Testis (tissue), 2 donors: ENCODE measurements at regions not wholly inside any gene's neighbourhood (a gene's known extent, or its start where the extent isn't known, plus 50 kb on each side); places are given as distances from the start of the nearest gene placed in this dataset.

Experiments used
- CTCF ChIP-seq, 3 experiments: fragments of 450-650 bp in 2 of 3; fragments of 200-600 bp in 1 of 3; sonication (generic) in 1 of 3; IDR thresholded peaks; one replicate each; pipeline ENCODE4 v1.5.1; 2016 to 2019; ENCODE audit warnings: antibody characterized with exemption in 3 of 3, mild to moderate bottlenecking in 2 of 3, moderate library complexity in 1 of 3
- POLR2A ChIP-seq: fragments of 450-650 bp; IDR thresholded peaks from one replicate; pipeline ENCODE4 v1.6.1; 2017; ENCODE audit warnings: antibody characterized with exemption, mild to moderate bottlenecking, moderate library complexity

GRCh38 chr2:194079989-194080388 is 1577.0 kb upstream of the SLC39A10 start:
- TF ChIP-seq CTCF (IDR thresholded peaks at IDR 0.05) (no peak), POLR2A (no peak)
